HL-60 (cell line): ENCODE measurements at regions not wholly inside any gene's neighbourhood (a gene's known extent, or its start where the extent isn't known, plus 50 kb on each side); places are given as distances from the start of the nearest gene placed in this dataset.

Source experiments
- CTCF ChIP-seq: IDR thresholded peaks from one replicate; pipeline ENCODE4 v1.5.1; 2011; ENCODE audit warnings: low read length, control low read depth, inconsistent platforms; ENCODE audit not compliant: insufficient read depth
- GABPA ChIP-seq: IDR thresholded peaks from 2 replicates; pipeline ENCODE4 v1.6.1; 2012; ENCODE audit warnings: low read depth
- POLR2AphosphoS5 ChIP-seq: IDR thresholded peaks from 2 replicates; pipeline ENCODE4 v1.6.1; 2012; ENCODE audit warnings: low read depth
- REST ChIP-seq: IDR thresholded peaks from 2 replicates; pipeline ENCODE4 v1.6.1; 2012; ENCODE audit warnings: low read depth; ENCODE audit not compliant: insufficient replicate concordance

GRCh38 chr16:6246266-6246665 is 1086.4 kb upstream of the RBFOX1 start:
- TF ChIP-seq CTCF (no peak), POLR2AphosphoS5 (no peak), REST (no peak), GABPA (no peak)
